ENCODE measurements at regions not wholly inside any gene's neighbourhood (a gene's known extent, or its start where the extent isn't known, plus 50 kb on each side); places are given as distances from the start of the nearest gene placed in this dataset.

DNA sequence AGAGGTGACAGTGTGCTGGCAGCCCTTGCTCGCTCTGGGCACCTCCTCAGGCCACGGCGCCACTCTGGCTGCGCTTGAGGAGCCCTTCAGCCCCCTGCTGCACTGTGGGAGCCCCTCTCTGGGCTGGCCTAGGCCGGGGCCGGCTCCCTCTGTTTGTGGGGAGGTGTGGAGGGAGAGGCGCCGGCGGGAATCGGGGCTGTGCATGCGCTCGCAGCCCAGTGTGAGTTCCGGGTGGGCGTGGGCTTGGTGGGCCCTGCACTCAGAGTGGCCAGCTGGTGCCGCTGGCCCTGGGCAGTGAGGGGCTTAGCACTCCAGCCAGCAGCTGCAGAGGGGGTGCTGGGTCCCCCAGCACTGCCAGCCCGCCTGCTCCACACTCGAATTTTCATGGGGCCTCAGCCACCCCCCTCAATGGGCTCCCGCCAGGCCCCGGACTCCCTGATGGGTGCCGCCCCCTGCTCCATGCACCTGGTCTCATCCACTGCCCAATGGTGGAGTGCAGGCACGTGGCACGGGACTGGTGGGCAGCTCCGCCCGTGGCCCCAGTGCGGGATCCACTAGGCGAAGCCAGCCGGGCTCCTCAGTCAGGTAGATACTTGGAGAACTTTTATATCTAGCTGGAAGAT, 96.7 kb upstream of the BET1 start:
- TF ChIP-seq, protein P1, sequence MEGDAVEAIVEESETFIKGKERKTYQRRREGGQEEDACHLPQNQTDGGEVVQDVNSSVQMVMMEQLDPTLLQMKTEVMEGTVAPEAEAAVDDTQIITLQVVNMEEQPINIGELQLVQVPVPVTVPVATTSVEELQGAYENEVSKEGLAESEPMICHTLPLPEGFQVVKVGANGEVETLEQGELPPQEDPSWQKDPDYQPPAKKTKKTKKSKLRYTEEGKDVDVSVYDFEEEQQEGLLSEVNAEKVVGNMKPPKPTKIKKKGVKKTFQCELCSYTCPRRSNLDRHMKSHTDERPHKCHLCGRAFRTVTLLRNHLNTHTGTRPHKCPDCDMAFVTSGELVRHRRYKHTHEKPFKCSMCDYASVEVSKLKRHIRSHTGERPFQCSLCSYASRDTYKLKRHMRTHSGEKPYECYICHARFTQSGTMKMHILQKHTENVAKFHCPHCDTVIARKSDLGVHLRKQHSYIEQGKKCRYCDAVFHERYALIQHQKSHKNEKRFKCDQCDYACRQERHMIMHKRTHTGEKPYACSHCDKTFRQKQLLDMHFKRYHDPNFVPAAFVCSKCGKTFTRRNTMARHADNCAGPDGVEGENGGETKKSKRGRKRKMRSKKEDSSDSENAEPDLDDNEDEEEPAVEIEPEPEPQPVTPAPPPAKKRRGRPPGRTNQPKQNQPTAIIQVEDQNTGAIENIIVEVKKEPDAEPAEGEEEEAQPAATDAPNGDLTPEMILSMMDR (conservative IDR thresholded peaks at IDR 0.05; ENCODE audit: low read depth, low read length): no peak
- no peak for TF ChIP-seq NFE2L2 (IDR thresholded peaks at IDR 0.05; ENCODE audit: low read depth, low read length)
- no peak for TF ChIP-seq CEBPB (IDR thresholded peaks at IDR 0.05; ENCODE audit: low read depth, low read length)
- no peak for TF ChIP-seq RAD21 (IDR thresholded peaks at IDR 0.05; ENCODE audit: low read length)

Data from IMR-90 (cell line).